ENCODE measurements at regions not wholly inside any gene's neighbourhood (a gene's known extent, or its start where the extent isn't known, plus 50 kb on each side); places are given as distances from the start of the nearest gene placed in this dataset.

- no peak for TF ChIP-seq JUND (IDR thresholded peaks at IDR 0.05)
- no peak for TF ChIP-seq CTCF (IDR thresholded peaks at IDR 0.05; ENCODE audit: low read depth, low read length, missing input control)
- no peak for TF ChIP-seq SP1 (IDR thresholded peaks at IDR 0.05)
- TF ChIP-seq YY1 (IDR thresholded peaks at IDR 0.05): no peak
- no peak for TF ChIP-seq FOXA1 (IDR thresholded peaks at IDR 0.05)
- TF ChIP-seq RAD21 (IDR thresholded peaks at IDR 0.05): no peak
- TF ChIP-seq RXRA (IDR thresholded peaks at IDR 0.05): no peak
- TF ChIP-seq TAF1 (conservative IDR thresholded peaks at IDR 0.05): no peak
- TF ChIP-seq GABPA (IDR thresholded peaks at IDR 0.05 in 1 of 2, conservative IDR thresholded peaks at IDR 0.05 in 1 of 2): no peak
- no peak for TF ChIP-seq MAX (IDR thresholded peaks at IDR 0.05)
- no peak for TF ChIP-seq REST (IDR thresholded peaks at IDR 0.05)
- TF ChIP-seq ATF3 (IDR thresholded peaks at IDR 0.05): no peak
- TF ChIP-seq NR2F2 (IDR thresholded peaks at IDR 0.05): no peak
Measured at GRCh38 chr13:62556978-62557377, 1141.3 kb upstream of the PCDH20 start.

Measured in liver (tissue), 3 donors.